WTC11 (cell line): ENCODE measurements at regions not wholly inside any gene's neighbourhood (a gene's known extent, or its start where the extent isn't known, plus 50 kb on each side); places are given as distances from the start of the nearest gene placed in this dataset.

Source experiments
- AR ChIP-seq: fragments of 250-450 bp; sonication (Bioruptor Pico); IDR thresholded peaks from 2 replicates; pipeline ENCODE4 v1.9.0; 2021; ENCODE audit warnings: mild to moderate bottlenecking
- CREB1 ChIP-seq: sonication (generic); formaldehyde crosslinking; IDR thresholded peaks from 2 replicates; pipeline ENCODE4 v1.8.0; 2023; ENCODE audit warnings: mild to moderate bottlenecking, missing genetic modification reagents
- CTCF ChIP-seq: fragments of 200-600 bp; IDR thresholded peaks from 2 replicates; pipeline ENCODE4 v1.8.0; 2022; ENCODE audit warnings: antibody characterized with exemption
- JAZF1 ChIP-seq: fragments of 250-450 bp; sonication (Bioruptor Pico); IDR thresholded peaks from 2 replicates; pipeline ENCODE4 v1.9.0; 2021; ENCODE audit warnings: moderate library complexity, mild to moderate bottlenecking, inconsistent platforms
- NR3C1 ChIP-seq: sonication (generic); formaldehyde crosslinking; conservative IDR thresholded peaks from 2 replicates; pipeline ENCODE4 v1.8.1; 2023; ENCODE audit warnings: low read depth, mild to moderate bottlenecking, missing genetic modification reagents
- ZNF121 ChIP-seq: sonication (generic); formaldehyde crosslinking; IDR thresholded peaks from 2 replicates; pipeline ENCODE4 v1.8.0; 2023; ENCODE audit warnings: missing genetic modification reagents
- TF ChIP-seq, protein P1 (sequence below): sonication (generic); formaldehyde crosslinking; IDR thresholded peaks from 2 replicates; pipeline ENCODE4 v1.8.1; 2023; ENCODE audit warnings: mild to moderate bottlenecking, missing genetic modification reagents, moderate library complexity
- TF ChIP-seq, protein P2 (sequence below): sonication (generic); formaldehyde crosslinking; conservative IDR thresholded peaks from 2 replicates; pipeline ENCODE4 v1.8.1; 2022; ENCODE audit warnings: mild to moderate bottlenecking, missing genetic modification reagents
- TF ChIP-seq, protein P3 (sequence below): sonication (generic); formaldehyde crosslinking; IDR thresholded peaks from 2 replicates; pipeline ENCODE4 v1.8.0; 2022; ENCODE audit warnings: mild to moderate bottlenecking, missing genetic modification reagents
- TF ChIP-seq, protein P4 (sequence below): sonication (generic); formaldehyde crosslinking; IDR thresholded peaks from 2 replicates; pipeline ENCODE4 v1.8.1; 2023; ENCODE audit warnings: mild to moderate bottlenecking, missing genetic modification reagents, moderate library complexity
- TF ChIP-seq, protein P5 (sequence below): sonication (generic); formaldehyde crosslinking; IDR thresholded peaks from 2 replicates; pipeline ENCODE4 v1.8.1; 2023; ENCODE audit warnings: mild to moderate bottlenecking, moderate library complexity, missing genetic modification reagents

DNA sequence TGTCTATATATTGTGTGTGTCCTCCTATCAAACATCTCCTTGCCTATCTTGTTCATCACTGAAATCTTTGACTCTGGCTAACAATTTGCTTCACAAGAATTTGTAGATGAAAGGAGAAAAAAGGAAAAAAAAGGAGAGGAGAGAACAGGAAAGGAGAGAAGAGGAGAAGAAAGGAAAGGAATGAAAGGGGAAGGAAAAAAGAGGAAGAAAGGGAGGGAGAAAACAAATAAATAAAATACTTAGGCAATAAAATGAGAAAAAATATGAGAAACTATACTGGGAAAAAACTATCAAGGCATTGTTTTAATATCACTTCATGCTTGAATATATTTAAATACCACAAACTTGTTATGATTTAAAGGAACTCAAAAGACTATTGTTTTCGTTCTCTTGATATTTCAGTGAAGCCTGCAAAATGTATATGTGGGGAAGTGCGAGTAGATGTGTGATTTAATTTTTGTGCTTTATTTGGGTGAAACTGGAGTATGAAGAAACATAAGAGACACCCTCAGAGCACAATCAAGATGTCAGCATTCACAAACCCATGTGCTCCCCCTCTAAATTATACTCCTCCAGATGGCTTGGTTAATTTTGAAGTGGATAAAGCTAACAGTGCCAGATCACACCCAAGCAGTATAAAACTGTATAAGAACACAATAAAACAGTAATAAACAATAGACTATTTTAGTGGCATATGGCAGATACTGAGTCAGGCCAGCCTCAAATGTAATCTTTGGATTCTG lies 205.7 kb upstream of the SAMSN1 start:
- TF ChIP-seq, protein P1, sequence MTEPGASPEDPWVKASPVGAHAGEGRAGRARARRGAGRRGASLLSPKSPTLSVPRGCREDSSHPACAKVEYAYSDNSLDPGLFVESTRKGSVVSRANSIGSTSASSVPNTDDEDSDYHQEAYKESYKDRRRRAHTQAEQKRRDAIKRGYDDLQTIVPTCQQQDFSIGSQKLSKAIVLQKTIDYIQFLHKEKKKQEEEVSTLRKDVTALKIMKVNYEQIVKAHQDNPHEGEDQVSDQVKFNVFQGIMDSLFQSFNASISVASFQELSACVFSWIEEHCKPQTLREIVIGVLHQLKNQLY (CRISPR knock-in tag) = no peak
- TF ChIP-seq, protein P2, sequence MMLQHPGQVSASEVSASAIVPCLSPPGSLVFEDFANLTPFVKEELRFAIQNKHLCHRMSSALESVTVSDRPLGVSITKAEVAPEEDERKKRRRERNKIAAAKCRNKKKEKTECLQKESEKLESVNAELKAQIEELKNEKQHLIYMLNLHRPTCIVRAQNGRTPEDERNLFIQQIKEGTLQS (CRISPR knock-in tag) = no peak
- TF ChIP-seq ZNF121 (CRISPR knock-in tag) (no peak), CTCF (no peak), NR3C1 (CRISPR knock-in tag) (no peak), CREB1 (CRISPR knock-in tag) (no peak), AR (CRISPR knock-in tag) (no peak), JAZF1 (CRISPR knock-in tag) (no peak)
- TF ChIP-seq, protein P3, sequence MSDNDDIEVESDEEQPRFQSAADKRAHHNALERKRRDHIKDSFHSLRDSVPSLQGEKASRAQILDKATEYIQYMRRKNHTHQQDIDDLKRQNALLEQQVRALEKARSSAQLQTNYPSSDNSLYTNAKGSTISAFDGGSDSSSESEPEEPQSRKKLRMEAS (CRISPR knock-in tag) = no peak
- TF ChIP-seq, protein P4, sequence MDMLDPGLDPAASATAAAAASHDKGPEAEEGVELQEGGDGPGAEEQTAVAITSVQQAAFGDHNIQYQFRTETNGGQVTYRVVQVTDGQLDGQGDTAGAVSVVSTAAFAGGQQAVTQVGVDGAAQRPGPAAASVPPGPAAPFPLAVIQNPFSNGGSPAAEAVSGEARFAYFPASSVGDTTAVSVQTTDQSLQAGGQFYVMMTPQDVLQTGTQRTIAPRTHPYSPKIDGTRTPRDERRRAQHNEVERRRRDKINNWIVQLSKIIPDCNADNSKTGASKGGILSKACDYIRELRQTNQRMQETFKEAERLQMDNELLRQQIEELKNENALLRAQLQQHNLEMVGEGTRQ (CRISPR knock-in tag) = no peak
- TF ChIP-seq, protein P5, sequence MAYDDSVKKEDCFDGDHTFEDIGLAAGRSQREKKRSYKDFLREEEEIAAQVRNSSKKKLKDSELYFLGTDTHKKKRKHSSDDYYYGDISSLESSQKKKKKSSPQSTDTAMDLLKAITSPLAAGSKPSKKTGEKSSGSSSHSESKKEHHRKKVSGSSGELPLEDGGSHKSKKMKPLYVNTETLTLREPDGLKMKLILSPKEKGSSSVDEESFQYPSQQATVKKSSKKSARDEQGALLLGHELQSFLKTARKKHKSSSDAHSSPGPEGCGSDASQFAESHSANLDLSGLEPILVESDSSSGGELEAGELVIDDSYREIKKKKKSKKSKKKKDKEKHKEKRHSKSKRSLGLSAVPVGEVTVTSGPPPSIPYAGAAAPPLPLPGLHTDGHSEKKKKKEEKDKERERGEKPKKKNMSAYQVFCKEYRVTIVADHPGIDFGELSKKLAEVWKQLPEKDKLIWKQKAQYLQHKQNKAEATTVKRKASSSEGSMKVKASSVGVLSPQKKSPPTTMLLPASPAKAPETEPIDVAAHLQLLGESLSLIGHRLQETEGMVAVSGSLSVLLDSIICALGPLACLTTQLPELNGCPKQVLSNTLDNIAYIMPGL (CRISPR knock-in tag) = no peak
